Heart left ventricle (tissue), 16 donors: ENCODE measurements at regions not wholly inside any gene's neighbourhood (a gene's known extent, or its start where the extent isn't known, plus 50 kb on each side); places are given as distances from the start of the nearest gene placed in this dataset.

Experiments
- ATAC-seq, 4 donors: fragments of 200-7000 bp; cut with Tn5 transposase; one replicate each; pipeline ENCODE4 v1.9.1; 2020 to 2022; ENCODE audit warnings: moderate library complexity in 4 of 4, mild to moderate bottlenecking in 3 of 4, moderate number of reproducible peaks in 1 of 4
- DNase-seq, 5 donors: peaks; one replicate each; pipeline ENCODE4 v3.0.0-alpha.2; 2020
- H3K27ac ChIP-seq, 12 donors: fragments of 200-600 bp; sonication (generic) in 4 of 12; one replicate each; pipeline versions ENCODE4 v1.5.0 to v1.8.0; 2016 to 2022; ENCODE audit warnings: mild to moderate bottlenecking in 2 of 12
- H3K27me3 ChIP-seq, 9 donors: fragments of 200-600 bp; sonication (generic) in 2 of 9; one replicate each; pipeline versions ENCODE4 v1.5.1 to v1.8.0; 2016 to 2022; ENCODE audit warnings: mild to moderate bottlenecking in 3 of 9
- H3K36me3 ChIP-seq, 9 donors: fragments of 200-600 bp; sonication (generic) in 2 of 9; one replicate each; pipeline versions ENCODE4 v1.5.0 to v1.8.0; 2018 to 2022; ENCODE audit warnings: mild to moderate bottlenecking in 2 of 9
- H3K4me1 ChIP-seq, 12 donors: fragments of 200-600 bp; sonication (generic) in 4 of 12; one replicate each; pipeline versions ENCODE4 v1.5.0 to v1.8.0; 2016 to 2022; ENCODE audit warnings: mild to moderate bottlenecking in 3 of 12
- H3K4me3 ChIP-seq, 12 donors: fragments of 200-600 bp; sonication (generic) in 4 of 12; one replicate each; pipeline versions ENCODE4 v1.5.0 to v1.8.0; 2017 to 2022; ENCODE audit warnings: mild to moderate bottlenecking in 9 of 12, moderate library complexity in 4 of 12
- H3K9me3 ChIP-seq, 12 donors: fragments of 200-600 bp; sonication (generic) in 4 of 12; one replicate each; pipeline versions ENCODE4 v1.5.0 to v1.8.0; 2016 to 2022; ENCODE audit warnings: mild to moderate bottlenecking in 1 of 12
- POLR2A ChIP-seq, 2 donors: fragments of 450-650 bp; IDR thresholded peaks; one replicate each; pipeline ENCODE4 v1.6.1; 2017; ENCODE audit warnings: antibody characterized with exemption in 2 of 2, mild to moderate bottlenecking in 2 of 2, moderate library complexity in 2 of 2
- WGBS, 4 donors: extraction: QIAGEN DNeasy Blood & Tissue Kit in 2 of 4; methylation state at CpG; one replicate each; pipeline versions ENCODE4 v1.1.5 to v1.1.7; 2013 to 2018; 5-methylcytosine and 5-hydroxymethylcytosine counted together
- intact Hi-C, 10 donors: fragments of 100-400 bp; cut with DNase I; formaldehyde crosslinking; loops; one replicate each; pipeline versions ENCODE4 v1.11.1 to v1.14.2; 2022
- TF ChIP-seq, protein P1 (sequence below), 12 donors: fragments of 200-600 bp; sonication (generic) in 4 of 12; IDR thresholded peaks; one replicate each; pipeline versions ENCODE4 v1.5.0 to v1.8.0; 2018 to 2022; ENCODE audit warnings: antibody characterized with exemption in 12 of 12, mild to moderate bottlenecking in 5 of 12
- donor health status: ischemic (EF 13 %, LVEDD 7.1; RV severe dilation, severe dysfunction).
- donor health status: healthy with polysubstance abuse.
- donor health status: DM: no; HTN: yes; CAD: no.
- donor health status: DM: no; HTN: no; CAD: no.
- donor health status: ischemic (EF 25% LVEDD 6.9; RV normal size, moderate dysfunction).
- donor health status: ischemic (EF 25% LVEDD 5.7; RV mildly dilated, moderate dysfunction).
- donor health status: healthy.
- donor health status: DM: yes; HTN: yes; CAD: no.
- donor health status: ischemic (EF 35%, LVEDD 5.7; RV mildly dilated, moderate dysfunction).
- donor health status: nonischemic (EF 11% LVEDD 7.7; RV severe dilation, severe dysfunction).
- donor health status: DM: yes; HTN: yes; CAD: no.
- donor health status: PGD.
- donor health status: ischemic (EF 29% LVEDD 5.4; RV normal size, mild dysfunction).
- donor health status: nonischemic (EF 23%, LVEDD 6.1; RV moderate dilation, normal function).

DNA sequence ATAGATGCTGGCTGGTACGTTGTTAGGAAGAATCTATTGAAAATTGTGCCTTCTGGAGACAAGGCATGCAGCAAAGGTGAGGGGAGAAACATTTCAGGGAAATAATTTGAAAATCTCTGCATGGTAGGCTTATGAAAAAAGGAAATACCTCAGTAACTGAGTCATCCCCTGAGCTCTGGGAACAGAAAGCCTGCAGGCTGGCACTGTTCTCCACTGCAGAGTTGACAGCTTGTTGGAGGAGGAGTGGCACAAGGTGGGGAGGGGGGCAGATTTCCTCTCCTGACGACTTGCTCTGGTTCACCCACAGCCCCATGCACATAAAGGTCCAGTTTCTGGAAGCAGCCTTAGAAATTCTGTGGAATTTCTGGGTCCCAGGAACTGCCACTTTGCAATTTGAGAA is 179.4 kb downstream of the ABHD5 start:
- no peak for DNase-seq
- WGBS, 4 donors: 35 to 38% (median 36%) methylated on average over 2 of the region's 2 CpGs
- intact Hi-C loops: no loop called here

DNA sequence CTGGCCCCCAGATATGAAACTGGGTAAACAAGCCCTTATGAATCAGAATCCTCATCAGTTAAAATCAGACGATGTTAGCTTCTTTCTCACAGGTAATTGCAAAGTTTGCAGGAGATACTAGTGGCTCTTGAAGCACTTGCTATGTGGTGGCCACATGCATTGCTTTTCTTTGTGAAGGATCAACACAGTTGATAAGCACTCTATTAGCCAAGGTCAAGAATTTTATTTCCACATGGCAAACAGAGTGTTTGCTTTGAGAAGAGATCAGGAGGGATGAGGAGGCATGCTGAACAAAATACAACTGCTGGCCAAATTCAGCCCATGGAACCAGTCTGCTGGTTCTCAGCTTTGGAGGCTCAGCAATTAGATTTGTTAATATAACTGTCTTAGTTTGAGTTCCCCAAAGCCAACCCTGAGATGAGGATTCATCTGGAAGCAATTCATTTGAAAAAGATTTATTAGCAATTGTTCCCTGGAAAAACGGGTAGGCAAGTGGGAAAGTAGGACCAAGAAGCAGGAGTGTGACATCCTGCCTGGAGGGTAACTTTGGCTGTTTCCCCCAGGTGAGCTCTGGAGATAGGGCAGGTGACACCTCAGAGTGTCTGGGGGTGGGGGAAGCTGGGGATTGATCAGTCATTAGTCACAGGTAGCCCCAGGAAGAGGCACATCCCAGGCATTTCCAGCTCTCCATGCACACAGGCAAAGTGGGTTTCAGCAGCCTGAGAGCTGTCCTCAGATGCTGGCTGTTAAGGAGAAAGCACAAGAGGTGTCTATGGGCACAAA is 180.3 kb downstream of the ABHD5 start:
- no peaks in the 10 kb centered on the region for H3K9me3 ChIP-seq
- intact Hi-C loops: no loop called here
- ATAC-seq (no peak), DNase-seq (no peak)
- 66 to 75% (median 71%) methylated on average over 2 of the region's 2 CpGs for WGBS, 4 donors
- H3K27me3 ChIP-seq: peaks cover 0 to 9% (median 0%) of the 10 kb centered on the region in 9 donors
- no peak for TF ChIP-seq POLR2A (IDR thresholded peaks at IDR 0.05)
- TF ChIP-seq, protein P1, sequence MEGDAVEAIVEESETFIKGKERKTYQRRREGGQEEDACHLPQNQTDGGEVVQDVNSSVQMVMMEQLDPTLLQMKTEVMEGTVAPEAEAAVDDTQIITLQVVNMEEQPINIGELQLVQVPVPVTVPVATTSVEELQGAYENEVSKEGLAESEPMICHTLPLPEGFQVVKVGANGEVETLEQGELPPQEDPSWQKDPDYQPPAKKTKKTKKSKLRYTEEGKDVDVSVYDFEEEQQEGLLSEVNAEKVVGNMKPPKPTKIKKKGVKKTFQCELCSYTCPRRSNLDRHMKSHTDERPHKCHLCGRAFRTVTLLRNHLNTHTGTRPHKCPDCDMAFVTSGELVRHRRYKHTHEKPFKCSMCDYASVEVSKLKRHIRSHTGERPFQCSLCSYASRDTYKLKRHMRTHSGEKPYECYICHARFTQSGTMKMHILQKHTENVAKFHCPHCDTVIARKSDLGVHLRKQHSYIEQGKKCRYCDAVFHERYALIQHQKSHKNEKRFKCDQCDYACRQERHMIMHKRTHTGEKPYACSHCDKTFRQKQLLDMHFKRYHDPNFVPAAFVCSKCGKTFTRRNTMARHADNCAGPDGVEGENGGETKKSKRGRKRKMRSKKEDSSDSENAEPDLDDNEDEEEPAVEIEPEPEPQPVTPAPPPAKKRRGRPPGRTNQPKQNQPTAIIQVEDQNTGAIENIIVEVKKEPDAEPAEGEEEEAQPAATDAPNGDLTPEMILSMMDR (IDR thresholded peaks at IDR 0.05): no peak
- H3K27ac ChIP-seq: no peak overlapping the region
- H3K4me3 ChIP-seq: no peak overlapping the region
- no peaks in the 10 kb centered on the region for H3K4me1 ChIP-seq
- no peaks in the 10 kb centered on the region for H3K36me3 ChIP-seq

More for the DNA sequence above, 179.4 kb downstream of the ABHD5 start:
- no peak overlapping the region for H3K27ac ChIP-seq
- TF ChIP-seq, protein P1 (IDR thresholded peaks at IDR 0.05): no peak
- no peak for TF ChIP-seq POLR2A (IDR thresholded peaks at IDR 0.05)
- H3K4me1 ChIP-seq: no peaks in the 10 kb centered on the region
- no peaks in the 10 kb centered on the region for H3K9me3 ChIP-seq
- no peaks in the 10 kb centered on the region for H3K36me3 ChIP-seq
- H3K4me3 ChIP-seq: no peak overlapping the region
- ATAC-seq: peak in 1 of 4 donors; percentile 35
- peaks cover 0 to 9% (median 0%) of the 10 kb centered on the region in 9 donors for H3K27me3 ChIP-seq

DNA sequence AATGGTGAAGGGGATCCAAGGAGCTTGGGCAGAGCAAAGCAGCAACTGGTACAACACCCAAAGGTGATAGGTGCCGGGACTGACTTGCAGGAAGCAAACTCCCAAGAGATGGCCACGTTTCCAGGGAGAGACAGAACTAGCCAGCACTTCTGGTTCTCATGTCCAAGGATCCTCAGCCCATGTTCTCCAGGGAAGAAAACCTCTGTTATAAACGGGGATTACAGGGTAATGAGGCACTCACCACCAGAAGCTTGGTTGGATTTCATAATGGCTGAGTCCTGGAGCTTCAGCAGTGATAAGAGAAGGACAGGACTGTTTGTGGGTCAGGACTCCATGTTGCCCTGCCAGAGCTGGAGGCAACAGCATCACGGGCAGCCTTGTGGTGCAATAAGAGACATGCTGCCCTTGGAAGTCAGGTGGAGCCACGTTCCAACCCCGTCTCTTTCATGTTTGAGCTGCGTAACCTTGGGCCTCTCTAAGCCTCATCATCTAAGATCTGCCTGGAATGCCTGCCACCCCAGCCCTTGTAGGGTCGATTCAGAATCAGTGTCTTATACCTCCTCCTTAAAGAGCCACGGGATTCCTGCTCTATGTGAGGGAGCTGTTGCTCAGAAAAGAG is 181.0 kb downstream of the ABHD5 start:
- no peaks in the 10 kb centered on the region for H3K4me1 ChIP-seq

DNA sequence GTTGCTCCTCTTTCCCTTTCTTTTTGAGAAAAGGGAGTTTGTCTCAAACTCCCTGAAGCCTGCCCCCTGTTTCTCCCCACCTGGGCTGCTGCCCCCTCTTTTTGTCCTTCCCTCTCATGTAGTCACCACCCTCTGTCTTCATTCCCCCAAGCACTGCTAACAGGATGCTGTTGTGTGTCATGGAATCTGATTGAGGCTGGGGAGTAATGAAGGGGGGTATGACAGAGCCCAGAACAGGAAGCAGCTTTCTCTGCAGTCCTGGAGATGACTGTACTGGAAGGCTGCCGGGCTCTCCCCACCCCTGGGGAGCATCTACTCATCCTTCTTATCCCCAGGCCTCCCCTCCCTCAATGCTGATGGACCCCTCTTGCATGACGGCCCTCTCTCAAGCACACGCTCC is 181.6 kb downstream of the ABHD5 start:
- WGBS, 4 donors: 39 to 55% (median 49%) methylated on average over 3 of the region's 3 CpGs
- ATAC-seq: no peak

More for the DNA sequence above, 181.0 kb downstream of the ABHD5 start:
- no peak overlapping the region for H3K4me3 ChIP-seq
- WGBS, 4 donors: 63 to 69% (median 65%) methylated on average over 8 to 9 of the region's 9 CpGs
- ATAC-seq (no peak), DNase-seq (no peak)
- TF ChIP-seq, protein P1 (IDR thresholded peaks at IDR 0.05): no peak
- no peak for TF ChIP-seq POLR2A (IDR thresholded peaks at IDR 0.05)
- no peaks in the 10 kb centered on the region for H3K36me3 ChIP-seq
- no peaks in the 10 kb centered on the region for H3K9me3 ChIP-seq
- H3K27ac ChIP-seq: no peak overlapping the region
- H3K27me3 ChIP-seq: peaks cover 0 to 9% (median 0%) of the 10 kb centered on the region in 9 donors
- intact Hi-C loops: no loop called here

More for the DNA sequence above, 181.6 kb downstream of the ABHD5 start:
- H3K4me1 ChIP-seq: no peaks in the 10 kb centered on the region
- peaks cover 0 to 11% (median 0%) of the 10 kb centered on the region in 9 donors for H3K27me3 ChIP-seq
- DNase-seq: no peak
- H3K36me3 ChIP-seq: no peaks in the 10 kb centered on the region
- TF ChIP-seq, protein P1 (IDR thresholded peaks at IDR 0.05): no peak
- TF ChIP-seq POLR2A (IDR thresholded peaks at IDR 0.05): no peak
- no peak overlapping the region for H3K4me3 ChIP-seq
- H3K27ac ChIP-seq: no peak overlapping the region
- intact Hi-C loops: no loop called here
- H3K9me3 ChIP-seq: no peaks in the 10 kb centered on the region
